OCI-LY3 (cell line): ENCODE measurements at regions not wholly inside any gene's neighbourhood (a gene's known extent, or its start where the extent isn't known, plus 50 kb on each side); places are given as distances from the start of the nearest gene placed in this dataset.

ENCODE experiments used
- H2AFZ ChIP-seq: fragments of 200-600, 300-600 bp; shearing (Covaris generic); 2 replicates; pipeline ENCODE4 v1.6.0; 2014; ENCODE audit warnings: antibody characterized with exemption, low read depth, low read length
- H3K27ac ChIP-seq: fragments of 200-600, 300-600 bp; sonication (generic); 2 replicates; pipeline ENCODE4 v1.5.1; 2014; ENCODE audit warnings: mild to moderate bottlenecking, low read length, moderate library complexity, mixed read lengths
- H3K27me3 ChIP-seq: fragments of 200-600, 300-600 bp; sonication (generic); 2 replicates; pipeline ENCODE4 v1.6.1; 2014; ENCODE audit warnings: low read depth, low read length, mixed read lengths
- H3K36me3 ChIP-seq: fragments of 200-600, 300-600 bp; sonication (generic); replicated peaks from 2 replicates; pipeline ENCODE3; 2014; ENCODE audit warnings: low read depth, low read length, mixed read lengths
- H3K4me1 ChIP-seq: fragments of 300-600, 200-600 bp; sonication (generic); 2 replicates; pipeline ENCODE4 v1.6.1; 2014; ENCODE audit warnings: low read length, mixed read lengths
- H3K4me2 ChIP-seq: fragments of 200-600, 300-600 bp; sonication (generic); 2 replicates; pipeline ENCODE4 v1.6.1; 2014; ENCODE audit warnings: low read length, mixed read lengths
- H3K4me3 ChIP-seq: fragments of 300-600, 200-600 bp; sonication (generic); 2 replicates; pipeline ENCODE4 v1.5.1; 2014; ENCODE audit warnings: antibody characterized with exemption, mild to moderate bottlenecking, low read length, moderate library complexity
- H3K79me2 ChIP-seq: fragments of 300-600, 200-600 bp; shearing (Covaris generic); 2 replicates; pipeline ENCODE4 v1.6.1; 2014; ENCODE audit warnings: mild to moderate bottlenecking, low read length, mixed read lengths
- H3K9ac ChIP-seq: fragments of 300-600, 200-600 bp; shearing (Covaris generic); 2 replicates; pipeline ENCODE4 v1.6.0; 2014; ENCODE audit warnings: mild to moderate bottlenecking, low read length, moderate library complexity
- H3K9me3 ChIP-seq: fragments of 200-600, 300-600 bp; shearing (Covaris generic); 2 replicates; pipeline ENCODE4 v1.6.1; 2014; ENCODE audit warnings: low read length, mixed read lengths; ENCODE audit not compliant: insufficient read depth
- H4K20me1 ChIP-seq: fragments of 200-600, 300-600 bp; sonication (generic); 2 replicates; pipeline ENCODE4 v1.6.1; 2016; ENCODE audit warnings: low read length, mixed read lengths; ENCODE audit not compliant: insufficient read depth
- EZH2phosphoT487 ChIP-seq: fragments of 200-600 bp; shearing (Covaris generic); IDR thresholded peaks from 2 replicates; pipeline ENCODE4 v1.6.1; 2018; ENCODE audit warnings: antibody characterized with exemption, mixed run types, low read depth
- TF ChIP-seq, protein P1 (sequence below): fragments of 200-600, 300-600 bp; sonication (generic); IDR thresholded peaks from 2 replicates; pipeline ENCODE4 v1.5.1; 2014; ENCODE audit warnings: antibody characterized with exemption, low read length, low read depth

DNA sequence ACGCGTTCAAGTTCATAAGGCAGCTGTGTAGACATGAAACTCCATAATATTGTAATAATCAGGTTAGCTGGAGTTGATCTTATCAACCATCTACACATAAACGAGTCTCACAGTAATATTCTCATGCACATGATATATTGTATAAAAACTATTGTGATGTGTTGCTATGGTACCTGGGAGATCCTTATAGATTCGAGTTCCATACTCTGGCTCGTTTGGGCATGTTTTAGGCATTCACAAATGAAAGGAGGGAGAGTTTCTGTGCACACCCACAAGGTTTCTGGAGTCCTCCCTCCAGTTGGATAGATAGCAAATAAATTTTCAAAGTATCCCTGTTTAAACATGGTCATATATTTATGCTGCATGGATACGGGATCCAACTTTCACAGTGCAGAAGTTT lies 567.5 kb upstream of the SLC35B3 start:
- TF ChIP-seq EZH2phosphoT487 = no peak
- TF ChIP-seq, protein P1, sequence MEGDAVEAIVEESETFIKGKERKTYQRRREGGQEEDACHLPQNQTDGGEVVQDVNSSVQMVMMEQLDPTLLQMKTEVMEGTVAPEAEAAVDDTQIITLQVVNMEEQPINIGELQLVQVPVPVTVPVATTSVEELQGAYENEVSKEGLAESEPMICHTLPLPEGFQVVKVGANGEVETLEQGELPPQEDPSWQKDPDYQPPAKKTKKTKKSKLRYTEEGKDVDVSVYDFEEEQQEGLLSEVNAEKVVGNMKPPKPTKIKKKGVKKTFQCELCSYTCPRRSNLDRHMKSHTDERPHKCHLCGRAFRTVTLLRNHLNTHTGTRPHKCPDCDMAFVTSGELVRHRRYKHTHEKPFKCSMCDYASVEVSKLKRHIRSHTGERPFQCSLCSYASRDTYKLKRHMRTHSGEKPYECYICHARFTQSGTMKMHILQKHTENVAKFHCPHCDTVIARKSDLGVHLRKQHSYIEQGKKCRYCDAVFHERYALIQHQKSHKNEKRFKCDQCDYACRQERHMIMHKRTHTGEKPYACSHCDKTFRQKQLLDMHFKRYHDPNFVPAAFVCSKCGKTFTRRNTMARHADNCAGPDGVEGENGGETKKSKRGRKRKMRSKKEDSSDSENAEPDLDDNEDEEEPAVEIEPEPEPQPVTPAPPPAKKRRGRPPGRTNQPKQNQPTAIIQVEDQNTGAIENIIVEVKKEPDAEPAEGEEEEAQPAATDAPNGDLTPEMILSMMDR = no peak
- H3K79me2 ChIP-seq = no peaks in the 10 kb centered on the region
- H3K4me3 ChIP-seq = no peak overlapping the region
- no peaks in the 10 kb centered on the region for H3K27me3 ChIP-seq
- H4K20me1 ChIP-seq = no peaks in the 10 kb centered on the region
- H3K9me3 ChIP-seq = no peaks in the 10 kb centered on the region
- H2AFZ ChIP-seq = no peak overlapping the region
- no peak overlapping the region for H3K27ac ChIP-seq
- H3K9ac ChIP-seq = no peak overlapping the region
- H3K4me1 ChIP-seq = no peaks in the 10 kb centered on the region
- no peaks in the 10 kb centered on the region for H3K36me3 ChIP-seq
- H3K4me2 ChIP-seq = no peak overlapping the region

DNA sequence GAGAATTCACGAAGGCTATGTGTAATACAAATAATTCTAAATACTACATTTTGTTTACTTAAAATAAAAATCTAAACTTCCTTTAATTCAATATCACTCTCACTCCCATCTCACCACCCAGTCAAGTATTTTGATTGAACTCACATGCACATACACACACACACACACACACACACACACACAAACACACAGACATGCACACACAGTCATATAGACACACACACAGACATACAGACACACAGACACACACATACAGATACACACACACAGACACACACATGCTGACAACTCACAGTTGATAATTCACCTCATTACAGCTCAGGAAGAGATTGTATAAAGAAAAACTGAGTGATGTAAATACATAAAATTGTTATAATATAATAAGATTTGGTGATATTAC lies 559.8 kb upstream of the SLC35B3 start:
- TF ChIP-seq EZH2phosphoT487 = no peak
- TF ChIP-seq, protein P1 = no peak
- Histone ChIP-seq H3K9ac (no peak overlapping the region), H3K27ac (no peak overlapping the region), H3K36me3 (no peaks in the 10 kb centered on the region), H3K4me1 (no peaks in the 10 kb centered on the region), H3K4me3 (no peak overlapping the region), H3K9me3 (no peaks in the 10 kb centered on the region), H3K4me2 (no peak overlapping the region), H4K20me1 (no peaks in the 10 kb centered on the region), H2AFZ (no peak overlapping the region), H3K79me2 (no peaks in the 10 kb centered on the region), H3K27me3 (no peaks in the 10 kb centered on the region)

DNA sequence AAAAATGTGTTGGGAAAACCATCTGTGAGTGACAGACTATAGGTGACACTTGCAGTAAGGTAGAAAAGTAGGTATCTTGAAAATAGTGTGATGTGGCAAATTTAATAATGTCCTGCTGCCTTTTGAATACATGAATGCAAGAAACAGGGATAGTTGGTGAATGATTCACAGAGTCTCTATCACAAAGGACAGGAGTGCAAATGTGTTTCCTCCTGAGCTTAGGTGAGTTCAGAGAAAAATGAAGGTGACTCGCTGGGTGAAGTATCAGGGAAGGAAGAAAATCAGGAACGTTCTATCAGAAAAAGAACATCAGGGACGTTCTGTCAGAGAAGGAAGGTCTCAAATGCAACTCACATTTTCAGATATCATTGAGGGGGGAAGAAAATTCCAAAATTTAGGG lies 557.8 kb upstream of the SLC35B3 start:
- TF ChIP-seq, protein P1 = no peak
- TF ChIP-seq EZH2phosphoT487 = no peak
- H3K4me1 ChIP-seq = no peaks in the 10 kb centered on the region
- H3K9ac ChIP-seq = no peak overlapping the region

DNA sequence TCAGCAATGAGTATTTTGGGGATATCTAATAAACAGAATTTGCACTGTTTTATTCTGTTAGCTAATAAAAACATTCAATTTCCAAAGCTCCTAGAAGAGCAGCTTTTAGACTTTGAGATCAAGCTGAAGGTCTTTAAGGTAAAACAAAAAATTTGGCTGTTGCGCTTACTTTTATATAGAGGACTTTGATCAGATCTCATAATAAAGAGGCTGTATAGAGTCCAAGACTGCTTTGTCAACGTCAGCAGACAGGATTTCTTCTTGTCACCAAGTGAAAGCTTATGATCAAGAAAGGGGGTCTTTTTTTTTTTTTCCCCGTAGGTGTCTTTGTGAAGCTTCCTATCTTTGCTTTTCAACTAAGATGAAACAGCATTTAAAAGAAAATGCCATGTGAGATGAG lies 556.5 kb upstream of the SLC35B3 start:
- no peaks in the 10 kb centered on the region for H3K27me3 ChIP-seq
- H2AFZ ChIP-seq = no peak overlapping the region
- TF ChIP-seq, protein P1 = no peak

More for the DNA sequence above, 557.8 kb upstream of the SLC35B3 start:
- Histone ChIP-seq H3K27me3 (no peaks in the 10 kb centered on the region), H3K27ac (no peak overlapping the region), H4K20me1 (no peaks in the 10 kb centered on the region), H3K4me3 (no peak overlapping the region), H3K4me2 (no peak overlapping the region), H2AFZ (no peak overlapping the region), H3K9me3 (no peaks in the 10 kb centered on the region), H3K79me2 (no peaks in the 10 kb centered on the region), H3K36me3 (no peaks in the 10 kb centered on the region)

More for the DNA sequence above, 556.5 kb upstream of the SLC35B3 start:
- Histone ChIP-seq H3K9ac (no peak overlapping the region), H3K4me3 (no peak overlapping the region), H3K9me3 (no peaks in the 10 kb centered on the region), H3K4me2 (no peak overlapping the region), H3K27ac (no peak overlapping the region), H3K79me2 (no peaks in the 10 kb centered on the region), H3K4me1 (no peaks in the 10 kb centered on the region), H3K36me3 (no peaks in the 10 kb centered on the region), H4K20me1 (no peaks in the 10 kb centered on the region)
